ENCODE measurements at regions not wholly inside any gene's neighbourhood (a gene's known extent, or its start where the extent isn't known, plus 50 kb on each side); places are given as distances from the start of the nearest gene placed in this dataset.
"Not testable (repeated sequence)": the region's sequence is repeated elsewhere in the genome, so short reads cannot be mapped to it uniquely, and the experiment has no call there.

GRCh38 chr7:145831616-145832206 lies 284.9 kb upstream of the CNTNAP2 start:
- Histone ChIP-seq H3K4me3 (no peak overlapping the region), H3K36me3 (no peaks in the 10 kb centered on the region), H3K9me3 (peaks cover 0 to 21% (median 9%) of the 10 kb centered on the region in 8 donors), H3K4me1 (no peaks in the 10 kb centered on the region), H3K27ac (no peak overlapping the region), H3K27me3 (replicated peaks in 1 of 7) (no peaks in the 10 kb centered on the region)
- intact Hi-C loops (cut with DNase I; ENCODE audit: low total_unique reads) = no loop called here
- TF ChIP-seq CTCF (IDR thresholded peaks at IDR 0.05 in 8 of 11, conservative IDR thresholded peaks at IDR 0.05 in 3 of 11) (no peak), POLR2A (IDR thresholded peaks at IDR 0.05) (no peak), POLR2AphosphoS5 (IDR thresholded peaks at IDR 0.05) (no peak)
- DNase-seq = no peak
- WGBS, 5 donors = 59 to 82% (median 76%) methylated on average over 4 of the region's 4 CpGs

- no peak for DNase-seq
- no peaks in the 10 kb centered on the region for H3K36me3 ChIP-seq
- WGBS, 5 donors = 81 to 88% (median 88%) methylated on average over 8 of the region's 8 CpGs
- peaks cover 0 to 39% (median 25%) of the 10 kb centered on the region in 8 donors for H3K9me3 ChIP-seq
- no peaks in the 10 kb centered on the region for H3K27me3 ChIP-seq (replicated peaks in 1 of 7)
- H3K27ac ChIP-seq = no peak overlapping the region
- no peak overlapping the region for H3K4me3 ChIP-seq
- no peak for TF ChIP-seq POLR2A (IDR thresholded peaks at IDR 0.05)
- no peak for TF ChIP-seq POLR2AphosphoS5 (IDR thresholded peaks at IDR 0.05)
- TF ChIP-seq CTCF (IDR thresholded peaks at IDR 0.05 in 8 of 11, conservative IDR thresholded peaks at IDR 0.05 in 3 of 11) = no peak
- H3K4me1 ChIP-seq = no peaks in the 10 kb centered on the region
- intact Hi-C loops (cut with DNase I; ENCODE audit: low total_unique reads) = no loop called here
Observed at GRCh38 chr7:145817687-145818086, 298.9 kb upstream of the CNTNAP2 start.

GRCh38 chr7:145812218-145812617 lies 304.4 kb upstream of the CNTNAP2 start:
- H3K27me3 ChIP-seq (replicated peaks in 1 of 7) = no peaks in the 10 kb centered on the region
- DNase-seq = no peak
- TF ChIP-seq CTCF (IDR thresholded peaks at IDR 0.05 in 8 of 11, conservative IDR thresholded peaks at IDR 0.05 in 3 of 11) (no peak), POLR2A (IDR thresholded peaks at IDR 0.05) (no peak), POLR2AphosphoS5 (IDR thresholded peaks at IDR 0.05) (no peak)
- H3K27ac ChIP-seq = no peak overlapping the region
- H3K9me3 ChIP-seq = peaks cover 0 to 21% (median 7%) of the 10 kb centered on the region in 8 donors
- intact Hi-C loops (cut with DNase I; ENCODE audit: low total_unique reads) = no loop called here
- no peaks in the 10 kb centered on the region for H3K4me1 ChIP-seq
- no peaks in the 10 kb centered on the region for H3K36me3 ChIP-seq
- no peak overlapping the region for H3K4me3 ChIP-seq

- H3K4me1 ChIP-seq; H3K27ac ChIP-seq; intact Hi-C loops (cut with DNase I; ENCODE audit: low total_unique reads); H3K27me3 ChIP-seq (replicated peaks in 1 of 7); H3K9me3 ChIP-seq; H3K4me3 ChIP-seq; DNase-seq; H3K36me3 ChIP-seq: not testable (repeated sequence)
- WGBS, 5 donors = 55 to 80% (median 67%) methylated on average over 3 of the region's 3 CpGs
Observed at GRCh38 chr7:145805496-145805895, 311.1 kb upstream of the CNTNAP2 start.

GRCh38 chr7:145797507-145797906 lies 319.1 kb upstream of the CNTNAP2 start:
- intact Hi-C loops (cut with DNase I; ENCODE audit: low total_unique reads) = no loop called here
- Histone ChIP-seq H3K27ac (no peak overlapping the region), H3K36me3 (no peaks in the 10 kb centered on the region), H3K4me3 (no peak overlapping the region), H3K27me3 (replicated peaks in 1 of 7) (no peaks in the 10 kb centered on the region), H3K9me3 (peaks cover 0 to 7% (median 0%) of the 10 kb centered on the region in 8 donors), H3K4me1 (no peaks in the 10 kb centered on the region)
- 50 to 71% (median 56%) methylated on average over 2 of the region's 2 CpGs for WGBS, 5 donors
- no peak for DNase-seq
- no peak for TF ChIP-seq POLR2A (IDR thresholded peaks at IDR 0.05)
- TF ChIP-seq POLR2AphosphoS5 (IDR thresholded peaks at IDR 0.05) = no peak
- TF ChIP-seq CTCF (IDR thresholded peaks at IDR 0.05 in 8 of 11, conservative IDR thresholded peaks at IDR 0.05 in 3 of 11) = no peak
